Heart left ventricle (tissue), 16 donors: ENCODE measurements at regions not wholly inside any gene's neighbourhood (a gene's known extent, or its start where the extent isn't known, plus 50 kb on each side); places are given as distances from the start of the nearest gene placed in this dataset.

Experiments
- ATAC-seq, 4 donors: fragments of 200-7000 bp; cut with Tn5 transposase; one replicate each; pipeline ENCODE4 v1.9.1; 2020 to 2022; ENCODE audit warnings: moderate library complexity in 4 of 4, mild to moderate bottlenecking in 3 of 4, moderate number of reproducible peaks in 1 of 4
- DNase-seq, 5 donors: peaks; one replicate each; pipeline ENCODE4 v3.0.0-alpha.2; 2020
- H3K27ac ChIP-seq, 12 donors: fragments of 200-600 bp; sonication (generic) in 4 of 12; one replicate each; pipeline versions ENCODE4 v1.5.0 to v1.8.0; 2016 to 2022; ENCODE audit warnings: mild to moderate bottlenecking in 2 of 12
- H3K27me3 ChIP-seq, 9 donors: fragments of 200-600 bp; sonication (generic) in 2 of 9; one replicate each; pipeline versions ENCODE4 v1.5.1 to v1.8.0; 2016 to 2022; ENCODE audit warnings: mild to moderate bottlenecking in 3 of 9
- H3K36me3 ChIP-seq, 9 donors: fragments of 200-600 bp; sonication (generic) in 2 of 9; one replicate each; pipeline versions ENCODE4 v1.5.0 to v1.8.0; 2018 to 2022; ENCODE audit warnings: mild to moderate bottlenecking in 2 of 9
- H3K4me1 ChIP-seq, 12 donors: fragments of 200-600 bp; sonication (generic) in 4 of 12; one replicate each; pipeline versions ENCODE4 v1.5.0 to v1.8.0; 2016 to 2022; ENCODE audit warnings: mild to moderate bottlenecking in 3 of 12
- H3K4me3 ChIP-seq, 12 donors: fragments of 200-600 bp; sonication (generic) in 4 of 12; one replicate each; pipeline versions ENCODE4 v1.5.0 to v1.8.0; 2017 to 2022; ENCODE audit warnings: mild to moderate bottlenecking in 9 of 12, moderate library complexity in 4 of 12
- H3K9me3 ChIP-seq, 12 donors: fragments of 200-600 bp; sonication (generic) in 4 of 12; one replicate each; pipeline versions ENCODE4 v1.5.0 to v1.8.0; 2016 to 2022; ENCODE audit warnings: mild to moderate bottlenecking in 1 of 12
- CTCF ChIP-seq, 12 donors: fragments of 200-600 bp; sonication (generic) in 4 of 12; IDR thresholded peaks; one replicate each; pipeline versions ENCODE4 v1.5.0 to v1.8.0; 2018 to 2022; ENCODE audit warnings: antibody characterized with exemption in 12 of 12, mild to moderate bottlenecking in 5 of 12
- POLR2A ChIP-seq, 2 donors: fragments of 450-650 bp; IDR thresholded peaks; one replicate each; pipeline ENCODE4 v1.6.1; 2017; ENCODE audit warnings: antibody characterized with exemption in 2 of 2, mild to moderate bottlenecking in 2 of 2, moderate library complexity in 2 of 2
- WGBS, 4 donors: extraction: QIAGEN DNeasy Blood & Tissue Kit in 2 of 4; methylation state at CpG; one replicate each; pipeline versions ENCODE4 v1.1.5 to v1.1.7; 2013 to 2018; 5-methylcytosine and 5-hydroxymethylcytosine counted together
- intact Hi-C, 10 donors: fragments of 100-400 bp; cut with DNase I; formaldehyde crosslinking; loops; one replicate each; pipeline versions ENCODE4 v1.11.1 to v1.14.2; 2022
- donor health status: ischemic (EF 13 %, LVEDD 7.1; RV severe dilation, severe dysfunction).
- donor health status: healthy with polysubstance abuse.
- donor health status: DM: no; HTN: yes; CAD: no.
- donor health status: DM: no; HTN: no; CAD: no.
- donor health status: ischemic (EF 25% LVEDD 6.9; RV normal size, moderate dysfunction).
- donor health status: ischemic (EF 25% LVEDD 5.7; RV mildly dilated, moderate dysfunction).
- donor health status: healthy.
- donor health status: DM: yes; HTN: yes; CAD: no.
- donor health status: ischemic (EF 35%, LVEDD 5.7; RV mildly dilated, moderate dysfunction).
- donor health status: nonischemic (EF 11% LVEDD 7.7; RV severe dilation, severe dysfunction).
- donor health status: DM: yes; HTN: yes; CAD: no.
- donor health status: PGD.
- donor health status: ischemic (EF 29% LVEDD 5.4; RV normal size, mild dysfunction).
- donor health status: nonischemic (EF 23%, LVEDD 6.1; RV moderate dilation, normal function).

- Histone ChIP-seq H3K36me3 (no peaks in the 10 kb centered on the region), H3K27me3 (no peaks in the 10 kb centered on the region), H3K27ac (no peak overlapping the region), H3K4me1 (peaks cover 0 to 6% (median 0%) of the 10 kb centered on the region in 12 donors), H3K4me3 (no peak overlapping the region), H3K9me3 (no peaks in the 10 kb centered on the region)
- intact Hi-C loops, result no loop called here
- 80 to 92% (median 89%) methylated on average over 11 of the region's 11 CpGs for WGBS, 4 donors
- ATAC-seq (no peak), DNase-seq (no peak)
- TF ChIP-seq POLR2A (IDR thresholded peaks at IDR 0.05), result no peak
- TF ChIP-seq CTCF (IDR thresholded peaks at IDR 0.05), result no peak
Measured at GRCh38 chr5:81834021-81834660, 83.2 kb upstream of the SSBP2 start.

- no peak overlapping the region for H3K27ac ChIP-seq
- peaks cover 0 to under 1% (median 0%) of the 10 kb centered on the region in 12 donors for H3K4me1 ChIP-seq
- WGBS, 4 donors, result 71 to 76% (median 74%) methylated on average over 2 of the region's 2 CpGs
- ATAC-seq, result no peak
- H3K9me3 ChIP-seq, result no peaks in the 10 kb centered on the region
- H3K4me3 ChIP-seq, result no peak overlapping the region
- no peaks in the 10 kb centered on the region for H3K27me3 ChIP-seq
- TF ChIP-seq POLR2A (IDR thresholded peaks at IDR 0.05), result no peak
- TF ChIP-seq CTCF (IDR thresholded peaks at IDR 0.05), result no peak
- no peak for DNase-seq
- intact Hi-C loops, result no loop called here
- no peaks in the 10 kb centered on the region for H3K36me3 ChIP-seq
Measured at GRCh38 chr5:81830596-81830995, 79.7 kb upstream of the SSBP2 start.

- Histone ChIP-seq H3K27ac (peak overlapping the region in 1 of 12 donors; percentile 14), H3K9me3 (no peaks in the 10 kb centered on the region), H3K4me3 (no peak overlapping the region), H3K4me1 (peaks cover 0 to 13% (median 4%) of the 10 kb centered on the region in 12 donors), H3K27me3 (no peaks in the 10 kb centered on the region), H3K36me3 (no peaks in the 10 kb centered on the region)
- no peak for ATAC-seq
- 76 to 85% (median 80%) methylated on average over 5 of the region's 5 CpGs for WGBS, 4 donors
- intact Hi-C loops, result loop anchor here in 1 of 10 donors (2.0 kb wide), 1 partner anchor 318 kb away; no protein-coding TSS in a partner anchor
- TF ChIP-seq CTCF (IDR thresholded peaks at IDR 0.05) (no peak), POLR2A (IDR thresholded peaks at IDR 0.05) (no peak)
- no peak for DNase-seq
Measured at GRCh38 chr5:81829242-81829641, 78.3 kb upstream of the SSBP2 start.

GRCh38 chr5:81827500-81827899, 76.6 kb upstream of the SSBP2 start:
- Histone ChIP-seq H3K27me3 (no peaks in the 10 kb centered on the region), H3K4me1 (peaks cover 0 to 13% (median 4%) of the 10 kb centered on the region in 12 donors), H3K27ac (no peak overlapping the region), H3K9me3 (no peaks in the 10 kb centered on the region), H3K4me3 (no peak overlapping the region), H3K36me3 (no peaks in the 10 kb centered on the region)
- DNase-seq (no peak), ATAC-seq (no peak)
- intact Hi-C loops, result no loop called here
- TF ChIP-seq CTCF (IDR thresholded peaks at IDR 0.05), result no peak
- TF ChIP-seq POLR2A (IDR thresholded peaks at IDR 0.05), result no peak
- WGBS, 4 donors, result 95 to 100% (median 98%) methylated on average over 1 of the region's 1 CpG
